H1 (cell line): ENCODE measurements at regions not wholly inside any gene's neighbourhood (a gene's known extent, or its start where the extent isn't known, plus 50 kb on each side); places are given as distances from the start of the nearest gene placed in this dataset.

Experiments
- ASH2L ChIP-seq: fragments of 200-600, 300-600 bp; sonication (generic); IDR thresholded peaks from one replicate; pipeline ENCODE4 v1.7.1; 2017; ENCODE audit warnings: low read length
- CHD1 ChIP-seq: IDR thresholded peaks from 2 replicates; pipeline ENCODE4 v1.6.1; 2012; ENCODE audit warnings: low read depth, low read length, improper control_type of control experiment
- EGR1 ChIP-seq: IDR thresholded peaks from 2 replicates; pipeline ENCODE4 v1.6.1; 2011; ENCODE audit warnings: low read depth, low read length, borderline replicate concordance
- EZH2 ChIP-seq: fragments of 200-600 bp; sonication (generic); IDR thresholded peaks from 2 replicates; pipeline ENCODE4 v1.7.1; 2012; ENCODE audit warnings: low read depth, mild to moderate bottlenecking, moderate library complexity, low read length, inconsistent platforms; ENCODE audit not compliant: severe bottlenecking
- FOSL1 ChIP-seq: IDR thresholded peaks from 2 replicates; pipeline ENCODE4 v1.6.1; 2011; ENCODE audit warnings: mild to moderate bottlenecking, low read depth, low read length, moderate library complexity; ENCODE audit not compliant: insufficient read depth
- RAD21 ChIP-seq, 2 experiments: IDR thresholded peaks in 1 of 2; conservative IDR thresholded peaks in 1 of 2; 2 replicates each; pipeline ENCODE4 v1.6.1; 2011; ENCODE audit warnings: low read depth in 2 of 2, low read length in 2 of 2, improper control_type of control experiment in 1 of 2, inconsistent platforms in 1 of 2, mild to moderate bottlenecking in 1 of 2, moderate library complexity in 1 of 2
- SIX5 ChIP-seq: IDR thresholded peaks from 2 replicates; pipeline ENCODE4 v1.6.1; 2011; ENCODE audit warnings: mild to moderate bottlenecking, low read depth, low read length
- TAF7 ChIP-seq: optimal IDR thresholded peaks from 2 replicates; pipeline ENCODE3; 2011; ENCODE audit warnings: low read depth, mild to moderate bottlenecking, inconsistent platforms, low read length, moderate library complexity, borderline replicate concordance
- TF ChIP-seq, protein P1 (sequence below), 3 experiments: IDR thresholded peaks; 1 replicate in 2 of 3; 2 replicates in 1 of 3; pipeline versions ENCODE4 v1.5.1 to v1.6.1; 2011; ENCODE audit warnings: low read length in 3 of 3, mild to moderate bottlenecking in 3 of 3, inconsistent platforms in 2 of 3, low read depth in 1 of 3, moderate library complexity in 1 of 3; ENCODE audit not compliant: insufficient read depth in 1 of 3; ENCODE audit errors: control extremely low read depth in 1 of 3

DNA sequence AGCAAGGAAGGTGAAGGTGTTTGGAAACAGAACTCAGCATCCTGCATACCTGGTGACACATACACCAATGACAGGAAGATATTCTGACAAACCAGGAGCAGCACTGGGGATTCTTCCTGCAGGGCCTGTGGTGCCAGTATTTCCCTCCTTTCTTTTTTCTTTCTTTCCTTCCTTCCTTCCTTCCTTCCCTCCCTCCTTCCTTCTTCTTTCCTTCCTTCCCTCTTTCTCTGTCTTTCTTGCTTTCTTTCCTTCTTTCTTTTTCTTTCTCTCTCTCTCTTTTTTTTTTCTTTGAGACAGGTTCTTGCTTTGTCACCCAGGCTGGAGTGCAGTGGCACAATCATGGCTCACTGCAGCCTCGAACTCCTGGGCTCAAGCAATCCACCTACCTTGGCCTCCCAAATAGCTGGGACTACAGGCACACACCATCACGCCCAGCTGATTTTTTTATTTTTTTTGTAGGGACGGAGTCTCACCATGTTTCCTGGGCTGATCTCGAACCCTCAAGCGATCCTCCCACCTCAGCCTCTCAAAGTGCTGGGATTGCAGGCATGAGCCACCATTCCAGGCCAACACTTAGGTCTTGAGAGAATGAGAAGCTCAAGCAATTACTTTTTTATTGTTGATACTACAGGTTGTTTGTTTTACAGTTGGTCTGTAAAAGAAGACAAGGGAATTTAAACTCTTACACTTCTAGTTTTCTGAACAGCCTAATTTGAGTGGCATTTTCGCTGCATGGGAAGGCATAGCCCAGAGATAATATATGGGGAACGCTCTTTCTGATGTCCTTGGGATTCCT, 54.7 kb upstream of the GATA6 start (continued):
- TF ChIP-seq, protein P1, sequence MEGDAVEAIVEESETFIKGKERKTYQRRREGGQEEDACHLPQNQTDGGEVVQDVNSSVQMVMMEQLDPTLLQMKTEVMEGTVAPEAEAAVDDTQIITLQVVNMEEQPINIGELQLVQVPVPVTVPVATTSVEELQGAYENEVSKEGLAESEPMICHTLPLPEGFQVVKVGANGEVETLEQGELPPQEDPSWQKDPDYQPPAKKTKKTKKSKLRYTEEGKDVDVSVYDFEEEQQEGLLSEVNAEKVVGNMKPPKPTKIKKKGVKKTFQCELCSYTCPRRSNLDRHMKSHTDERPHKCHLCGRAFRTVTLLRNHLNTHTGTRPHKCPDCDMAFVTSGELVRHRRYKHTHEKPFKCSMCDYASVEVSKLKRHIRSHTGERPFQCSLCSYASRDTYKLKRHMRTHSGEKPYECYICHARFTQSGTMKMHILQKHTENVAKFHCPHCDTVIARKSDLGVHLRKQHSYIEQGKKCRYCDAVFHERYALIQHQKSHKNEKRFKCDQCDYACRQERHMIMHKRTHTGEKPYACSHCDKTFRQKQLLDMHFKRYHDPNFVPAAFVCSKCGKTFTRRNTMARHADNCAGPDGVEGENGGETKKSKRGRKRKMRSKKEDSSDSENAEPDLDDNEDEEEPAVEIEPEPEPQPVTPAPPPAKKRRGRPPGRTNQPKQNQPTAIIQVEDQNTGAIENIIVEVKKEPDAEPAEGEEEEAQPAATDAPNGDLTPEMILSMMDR (IDR thresholded peaks at IDR 0.05; ENCODE audit: control extremely low read depth in 1 of 3, insufficient read depth in 1 of 3, low read depth in 1 of 3, low read length in 3 of 3) = no peak
- TF ChIP-seq FOSL1 (no peak), EZH2 (no peak), TAF7 (no peak), EGR1 (no peak), SIX5 (no peak), RAD21 (IDR thresholded peaks at IDR 0.05 in 1 of 2, conservative IDR thresholded peaks at IDR 0.05 in 1 of 2; ENCODE audit: low read depth in 2 of 2, low read length in 2 of 2) (no peak), CHD1 (no peak), ASH2L (no peak)
